ENCODE measurements at regions not wholly inside any gene's neighbourhood (a gene's known extent, or its start where the extent isn't known, plus 50 kb on each side); places are given as distances from the start of the nearest gene placed in this dataset.

GRCh38 chr6:91088976-91089375 lies 502.1 kb upstream of the MAP3K7 start:
- Mint-ChIP-seq H3K4me1 (no peaks in the 10 kb centered on the region), H3K36me3 (no peaks in the 10 kb centered on the region), H3K27ac (no peak overlapping the region), H3K9me3 (peaks cover 0 to 2% (median 0%) of the 10 kb centered on the region in 7 donors), H3K27me3 (ENCODE audit: low read depth in 3 of 3) (no peaks in the 10 kb centered on the region), H3K4me3 (no peak overlapping the region)
- Histone ChIP-seq H3K27me3 (ENCODE audit: control insufficient read depth in 2 of 2, insufficient read depth in 2 of 2, low read length in 2 of 2) (no peaks in the 10 kb centered on the region), H3K4me2 (replicated peaks; ENCODE audit: extremely low read depth, low read length, poor library complexity, severe bottlenecking) (no peak overlapping the region), H2AFZ (ENCODE audit: insufficient read depth, low read depth, low read length, poor library complexity, severe bottlenecking) (no peak overlapping the region), H3K36me3 (replicated peaks in 1 of 2; ENCODE audit: control insufficient read depth in 1 of 2, insufficient read depth in 2 of 2, low read length in 2 of 2) (no peaks in the 10 kb centered on the region), H3K4me1 (ENCODE audit: control insufficient read depth in 1 of 2, insufficient read depth in 2 of 2, low read length in 2 of 2) (no peaks in the 10 kb centered on the region), H3K4me3 (replicated peaks in 1 of 3; ENCODE audit: low read depth in 2 of 3, low read length in 3 of 3) (no peak overlapping the region), H3K27ac (ENCODE audit: low read depth in 1 of 2, low read length in 2 of 2) (no peak overlapping the region), H3K9me3 (replicated peaks in 1 of 2; ENCODE audit: control insufficient read depth in 1 of 2, insufficient read depth in 1 of 2, low read length in 2 of 2) (no peaks in the 10 kb centered on the region), H3K79me2 (ENCODE audit: insufficient read depth, low read length) (no peaks in the 10 kb centered on the region), H3K9ac (ENCODE audit: insufficient read depth, low read length, poor library complexity, severe bottlenecking) (no peak overlapping the region), H4K20me1 (ENCODE audit: insufficient read depth, low read length) (no peaks in the 10 kb centered on the region)
- no CpG with 5 or more reads among the region's 2 CpGs for WGBS (ENCODE audit: insufficient coverage)
- no peak for TF ChIP-seq CTCF (IDR thresholded peaks at IDR 0.05)
- DNase-seq, result no peak
- intact Hi-C loops (cut with micrococcal nuclease), result no loop called here

GRCh38 chr6:91088515-91088914 lies 501.6 kb upstream of the MAP3K7 start:
- H3K36me3 ChIP-seq (replicated peaks in 1 of 2; ENCODE audit: control insufficient read depth in 1 of 2, insufficient read depth in 2 of 2, low read length in 2 of 2), result no peaks in the 10 kb centered on the region
- no peaks in the 10 kb centered on the region for H3K27me3 ChIP-seq (ENCODE audit: control insufficient read depth in 2 of 2, insufficient read depth in 2 of 2, low read length in 2 of 2)
- TF ChIP-seq CTCF (IDR thresholded peaks at IDR 0.05), result no peak
- no peak overlapping the region for H3K4me3 ChIP-seq (replicated peaks in 1 of 3; ENCODE audit: low read depth in 2 of 3, low read length in 3 of 3)
- H3K4me1 ChIP-seq (ENCODE audit: control insufficient read depth in 1 of 2, insufficient read depth in 2 of 2, low read length in 2 of 2), result no peaks in the 10 kb centered on the region
- Mint-ChIP-seq H3K4me3 (no peak overlapping the region), H3K27me3 (ENCODE audit: low read depth in 3 of 3) (no peaks in the 10 kb centered on the region), H3K36me3 (no peaks in the 10 kb centered on the region), H3K27ac (no peak overlapping the region), H3K9me3 (peaks cover 0 to 2% (median 0%) of the 10 kb centered on the region in 7 donors), H3K4me1 (no peaks in the 10 kb centered on the region)
- H3K9me3 ChIP-seq (replicated peaks in 1 of 2; ENCODE audit: control insufficient read depth in 1 of 2, insufficient read depth in 1 of 2, low read length in 2 of 2), result no peaks in the 10 kb centered on the region
- no peak overlapping the region for H3K4me2 ChIP-seq (replicated peaks; ENCODE audit: extremely low read depth, low read length, poor library complexity, severe bottlenecking)
- H3K27ac ChIP-seq (ENCODE audit: low read depth in 1 of 2, low read length in 2 of 2), result no peak overlapping the region
- no peak for DNase-seq
- H3K9ac ChIP-seq (ENCODE audit: insufficient read depth, low read length, poor library complexity, severe bottlenecking), result no peak overlapping the region
- intact Hi-C loops (cut with micrococcal nuclease), result no loop called here
- no peaks in the 10 kb centered on the region for H4K20me1 ChIP-seq (ENCODE audit: insufficient read depth, low read length)
- no peaks in the 10 kb centered on the region for H3K79me2 ChIP-seq (ENCODE audit: insufficient read depth, low read length)
- 100% methylated on average over 1 of the region's 1 CpG for WGBS (ENCODE audit: insufficient coverage)
- H2AFZ ChIP-seq (ENCODE audit: insufficient read depth, low read depth, low read length, poor library complexity, severe bottlenecking), result no peak overlapping the region
